ENCODE measurements at regions not wholly inside any gene's neighbourhood (a gene's known extent, or its start where the extent isn't known, plus 50 kb on each side); places are given as distances from the start of the nearest gene placed in this dataset.

GRCh38 chr5:93967923-93968322, 226.5 kb upstream of the POU5F2 start:
- TF ChIP-seq POLR2A (IDR thresholded peaks at IDR 0.05; ENCODE audit: low read length), result no peak
- TF ChIP-seq GATA1 (IDR thresholded peaks at IDR 0.05; ENCODE audit: low read depth, low read length), result no peak
